Nephron (organoid): ENCODE measurements at regions not wholly inside any gene's neighbourhood (a gene's known extent, or its start where the extent isn't known, plus 50 kb on each side); places are given as distances from the start of the nearest gene placed in this dataset.

Source experiments
- H3K27ac Mint-ChIP-seq, 3 experiments: 2 replicates each; pipeline ENCODE4 v1.8.0; 2020; ENCODE audit warnings: mixed read lengths in 3 of 3, mild to moderate bottlenecking in 2 of 3, moderate library complexity in 1 of 3
- H3K27me3 Mint-ChIP-seq: 2 replicates; pipeline ENCODE4 v1.8.0; 2021; ENCODE audit warnings: low read depth, mild to moderate bottlenecking, moderate library complexity, mixed read lengths
- H3K36me3 Mint-ChIP-seq: 2 replicates; pipeline ENCODE4 v1.8.0; 2020; ENCODE audit warnings: low read depth, mixed read lengths
- H3K4me1 Mint-ChIP-seq: 2 replicates; pipeline ENCODE4 v1.8.0; 2020; ENCODE audit warnings: mixed read lengths
- H3K4me3 Mint-ChIP-seq, 3 experiments: 2 replicates each; pipeline ENCODE4 v1.8.0; 2020; ENCODE audit warnings: mild to moderate bottlenecking in 3 of 3, mixed read lengths in 3 of 3, moderate library complexity in 2 of 3
- H3K9me3 Mint-ChIP-seq: 2 replicates; pipeline ENCODE4 v1.8.0; 2020; ENCODE audit warnings: mixed read lengths
- TF ChIP-seq, protein P1 (sequence below), 3 experiments: fragments of 200-600 bp; sonication (generic); IDR thresholded peaks; one replicate each; pipeline ENCODE4 v1.5.0; 2021; ENCODE audit warnings: antibody characterized with exemption in 3 of 3; ENCODE audit not compliant: unreplicated experiment in 3 of 3

DNA sequence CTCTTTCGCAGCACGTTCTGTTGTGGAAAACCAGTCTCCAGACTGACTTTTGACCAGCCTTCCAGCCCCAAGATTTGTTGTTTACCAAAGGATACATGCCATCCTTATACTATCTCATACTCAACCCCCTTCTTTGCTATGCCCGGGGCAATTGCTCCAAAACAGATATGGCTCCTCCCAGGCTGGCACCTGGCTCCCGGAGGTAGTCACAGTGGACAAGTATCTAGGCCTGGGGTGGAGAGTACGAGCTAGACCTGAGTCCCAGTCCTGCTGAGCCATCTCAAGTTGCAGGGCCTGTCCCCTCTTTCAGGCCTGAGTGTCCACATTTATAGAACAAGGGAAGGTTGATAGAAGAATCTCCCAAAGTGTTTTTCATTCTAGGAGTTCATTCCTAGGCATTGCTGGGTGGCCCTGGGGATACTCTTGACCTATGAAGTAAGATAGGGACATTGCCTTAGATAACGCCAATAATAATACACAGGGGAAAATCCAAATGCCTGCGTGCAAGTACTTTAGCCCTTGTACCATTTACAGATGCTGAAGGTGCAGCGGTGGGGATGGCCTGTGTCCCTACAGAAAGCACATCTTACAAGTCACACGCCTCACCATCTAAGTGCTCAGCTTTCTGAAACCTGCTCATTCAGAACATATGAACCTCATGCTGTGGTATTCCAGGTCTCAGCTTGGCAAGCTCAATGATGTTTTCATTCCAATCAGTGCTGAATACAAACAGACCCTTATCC is 136.7 kb upstream of the MAMLD1 start:
- H3K4me1 Mint-ChIP-seq: no peaks in the 10 kb centered on the region
- no peaks in the 10 kb centered on the region for H3K36me3 Mint-ChIP-seq

DNA sequence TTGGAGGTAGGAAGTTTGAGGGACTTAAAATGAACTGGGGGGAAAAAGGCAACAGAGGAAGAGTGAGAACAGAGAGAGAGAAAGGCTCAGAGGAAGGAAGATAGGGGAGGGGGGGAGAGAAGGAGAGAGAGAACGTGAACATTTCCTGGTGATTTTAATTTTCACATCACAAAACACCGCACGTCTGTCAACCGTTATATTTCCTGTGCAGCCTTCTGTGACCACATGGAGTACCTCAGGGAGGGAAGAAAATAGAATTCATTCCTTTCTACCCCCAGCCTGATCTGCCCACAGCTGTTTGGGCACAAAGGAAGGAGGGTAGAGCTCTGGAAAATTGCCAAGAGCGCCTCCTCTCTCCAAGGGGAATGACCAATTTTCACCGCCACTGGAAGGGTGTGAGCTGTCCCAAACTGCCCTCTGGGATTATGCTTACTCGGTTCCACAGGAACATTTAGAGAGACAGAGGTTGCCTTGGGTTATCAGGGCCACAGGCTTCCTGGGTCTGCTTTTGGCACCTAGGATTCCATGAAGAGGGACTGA is 135.7 kb upstream of the MAMLD1 start:
- Mint-ChIP-seq H3K9me3 (peaks cover 18% of the 10 kb centered on the region), H3K27me3 (no peaks in the 10 kb centered on the region), H3K4me1 (no peaks in the 10 kb centered on the region), H3K4me3 (no peak overlapping the region), H3K36me3 (no peaks in the 10 kb centered on the region), H3K27ac (no peak overlapping the region)
- TF ChIP-seq, protein P1, sequence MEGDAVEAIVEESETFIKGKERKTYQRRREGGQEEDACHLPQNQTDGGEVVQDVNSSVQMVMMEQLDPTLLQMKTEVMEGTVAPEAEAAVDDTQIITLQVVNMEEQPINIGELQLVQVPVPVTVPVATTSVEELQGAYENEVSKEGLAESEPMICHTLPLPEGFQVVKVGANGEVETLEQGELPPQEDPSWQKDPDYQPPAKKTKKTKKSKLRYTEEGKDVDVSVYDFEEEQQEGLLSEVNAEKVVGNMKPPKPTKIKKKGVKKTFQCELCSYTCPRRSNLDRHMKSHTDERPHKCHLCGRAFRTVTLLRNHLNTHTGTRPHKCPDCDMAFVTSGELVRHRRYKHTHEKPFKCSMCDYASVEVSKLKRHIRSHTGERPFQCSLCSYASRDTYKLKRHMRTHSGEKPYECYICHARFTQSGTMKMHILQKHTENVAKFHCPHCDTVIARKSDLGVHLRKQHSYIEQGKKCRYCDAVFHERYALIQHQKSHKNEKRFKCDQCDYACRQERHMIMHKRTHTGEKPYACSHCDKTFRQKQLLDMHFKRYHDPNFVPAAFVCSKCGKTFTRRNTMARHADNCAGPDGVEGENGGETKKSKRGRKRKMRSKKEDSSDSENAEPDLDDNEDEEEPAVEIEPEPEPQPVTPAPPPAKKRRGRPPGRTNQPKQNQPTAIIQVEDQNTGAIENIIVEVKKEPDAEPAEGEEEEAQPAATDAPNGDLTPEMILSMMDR (IDR thresholded peaks at IDR 0.05; ENCODE audit: unreplicated experiment in 3 of 3): no peak

More for the DNA sequence above, 136.7 kb upstream of the MAMLD1 start:
- Mint-ChIP-seq H3K27me3 (no peaks in the 10 kb centered on the region), H3K27ac (no peak overlapping the region), H3K9me3 (peaks cover 18% of the 10 kb centered on the region), H3K4me3 (no peak overlapping the region)
- TF ChIP-seq, protein P1 (IDR thresholded peaks at IDR 0.05; ENCODE audit: unreplicated experiment in 3 of 3): no peak

- H3K36me3 Mint-ChIP-seq: no peaks in the 10 kb centered on the region
- peaks cover 23% of the 10 kb centered on the region for H3K9me3 Mint-ChIP-seq
- no peak overlapping the region for H3K27ac Mint-ChIP-seq
- TF ChIP-seq, protein P1 (IDR thresholded peaks at IDR 0.05; ENCODE audit: unreplicated experiment in 3 of 3): no peak
- no peak overlapping the region for H3K4me3 Mint-ChIP-seq
- H3K27me3 Mint-ChIP-seq: no peaks in the 10 kb centered on the region
- H3K4me1 Mint-ChIP-seq: no peaks in the 10 kb centered on the region
These were observed 135.2 kb upstream of the MAMLD1 start for GRCh38 chrX:150227873-150228410.

- no peaks in the 10 kb centered on the region for H3K36me3 Mint-ChIP-seq
- TF ChIP-seq, protein P1 (IDR thresholded peaks at IDR 0.05; ENCODE audit: unreplicated experiment in 3 of 3): no peak
- peaks cover 18% of the 10 kb centered on the region for H3K9me3 Mint-ChIP-seq
- no peaks in the 10 kb centered on the region for H3K4me1 Mint-ChIP-seq
- no peak overlapping the region for H3K4me3 Mint-ChIP-seq
- H3K27me3 Mint-ChIP-seq: no peaks in the 10 kb centered on the region
- H3K27ac Mint-ChIP-seq: no peak overlapping the region
These were observed 134.7 kb upstream of the MAMLD1 start for GRCh38 chrX:150228431-150228830.

- no peaks in the 10 kb centered on the region for H3K4me1 Mint-ChIP-seq
- TF ChIP-seq, protein P1 (IDR thresholded peaks at IDR 0.05; ENCODE audit: unreplicated experiment in 3 of 3): no peak
- no peaks in the 10 kb centered on the region for H3K36me3 Mint-ChIP-seq
- H3K9me3 Mint-ChIP-seq: peaks cover 18% of the 10 kb centered on the region
- H3K27ac Mint-ChIP-seq: no peak overlapping the region
- H3K4me3 Mint-ChIP-seq: no peak overlapping the region
- H3K27me3 Mint-ChIP-seq: no peaks in the 10 kb centered on the region
These were observed 134.1 kb upstream of the MAMLD1 start for GRCh38 chrX:150229030-150229429.
